ENCODE measurements at regions not wholly inside any gene's neighbourhood (a gene's known extent, or its start where the extent isn't known, plus 50 kb on each side); places are given as distances from the start of the nearest gene placed in this dataset.
"Not testable (repeated sequence)": the region's sequence is repeated elsewhere in the genome, so short reads cannot be mapped to it uniquely, and the experiment has no call there.

- intact Hi-C loops (cut with micrococcal nuclease; ENCODE audit: unreplicated experiment): no loop called here
- CTCF ChIA-PET: no interaction called here
- no peak for TF ChIP-seq CTCF (IDR thresholded peaks at IDR 0.05; ENCODE audit: unreplicated experiment)
- DNase-seq: no peak
- Mint-ChIP-seq H3K4me1 (ENCODE audit: low read depth, unreplicated experiment) (no peaks in the 10 kb centered on the region), H3K4me3 (ENCODE audit: low read depth, unreplicated experiment) (no peak overlapping the region), H3K9me3 (ENCODE audit: low read depth, unreplicated experiment) (no peaks in the 10 kb centered on the region), H3K36me3 (ENCODE audit: insufficient read depth, unreplicated experiment) (no peaks in the 10 kb centered on the region), H3K27ac (ENCODE audit: unreplicated experiment) (no peak overlapping the region), H3K27me3 (ENCODE audit: unreplicated experiment) (peaks cover 8% of the 10 kb centered on the region)
- no TSS peak for BruUV-seq (replicated peaks)
Observed at GRCh38 chr6:15818491-15818890, 155.7 kb upstream of the DTNBP1 start.

GRCh38 chr6:15818044-15818443, 155.2 kb upstream of the DTNBP1 start:
- Mint-ChIP-seq H3K4me3 (ENCODE audit: low read depth, unreplicated experiment) (no peak overlapping the region), H3K27me3 (ENCODE audit: unreplicated experiment) (peaks cover 8% of the 10 kb centered on the region), H3K9me3 (ENCODE audit: low read depth, unreplicated experiment) (no peaks in the 10 kb centered on the region), H3K27ac (ENCODE audit: unreplicated experiment) (no peak overlapping the region), H3K36me3 (ENCODE audit: insufficient read depth, unreplicated experiment) (no peaks in the 10 kb centered on the region), H3K4me1 (ENCODE audit: low read depth, unreplicated experiment) (no peaks in the 10 kb centered on the region)
- intact Hi-C loops (cut with micrococcal nuclease; ENCODE audit: unreplicated experiment): no loop called here
- no peak for TF ChIP-seq CTCF (IDR thresholded peaks at IDR 0.05; ENCODE audit: unreplicated experiment)
- no peak for DNase-seq
- no TSS peak for BruUV-seq (replicated peaks)
- CTCF ChIA-PET: no interaction called here

- H3K27me3 Mint-ChIP-seq (ENCODE audit: unreplicated experiment): peaks cover 8% of the 10 kb centered on the region
- CTCF ChIA-PET: no interaction called here
- no peaks in the 10 kb centered on the region for H3K9me3 Mint-ChIP-seq (ENCODE audit: low read depth, unreplicated experiment)
- BruUV-seq (replicated peaks): no TSS peak
- no peaks in the 10 kb centered on the region for H3K4me1 Mint-ChIP-seq (ENCODE audit: low read depth, unreplicated experiment)
- intact Hi-C loops (cut with micrococcal nuclease; ENCODE audit: unreplicated experiment): no loop called here
- no peak overlapping the region for H3K4me3 Mint-ChIP-seq (ENCODE audit: low read depth, unreplicated experiment)
- H3K27ac Mint-ChIP-seq (ENCODE audit: unreplicated experiment): no peak overlapping the region
- DNase-seq: no peak
- no peaks in the 10 kb centered on the region for H3K36me3 Mint-ChIP-seq (ENCODE audit: insufficient read depth, unreplicated experiment)
- no peak for TF ChIP-seq CTCF (IDR thresholded peaks at IDR 0.05; ENCODE audit: unreplicated experiment)
Observed at GRCh38 chr6:15817100-15817499, 154.3 kb upstream of the DTNBP1 start.

- no peak for DNase-seq
- Mint-ChIP-seq H3K36me3 (ENCODE audit: insufficient read depth, unreplicated experiment) (no peaks in the 10 kb centered on the region), H3K27me3 (ENCODE audit: unreplicated experiment) (peaks cover 8% of the 10 kb centered on the region), H3K4me3 (ENCODE audit: low read depth, unreplicated experiment) (no peak overlapping the region), H3K9me3 (ENCODE audit: low read depth, unreplicated experiment) (no peaks in the 10 kb centered on the region), H3K4me1 (ENCODE audit: low read depth, unreplicated experiment) (no peaks in the 10 kb centered on the region), H3K27ac (ENCODE audit: unreplicated experiment) (no peak overlapping the region)
- intact Hi-C loops (cut with micrococcal nuclease; ENCODE audit: unreplicated experiment): no loop called here
- no peak for TF ChIP-seq CTCF (IDR thresholded peaks at IDR 0.05; ENCODE audit: unreplicated experiment)
- CTCF ChIA-PET: interaction anchor here (0.6 kb wide), 1 partner anchor 33 kb away, joined by 5 read pairs; no protein-coding TSS in a partner anchor
- no TSS peak for BruUV-seq (replicated peaks)
Observed at GRCh38 chr6:15816661-15817060, 153.8 kb upstream of the DTNBP1 start.

- H3K36me3 Mint-ChIP-seq (ENCODE audit: insufficient read depth, unreplicated experiment); H3K4me1 Mint-ChIP-seq (ENCODE audit: low read depth, unreplicated experiment); CTCF ChIA-PET; H3K4me3 Mint-ChIP-seq (ENCODE audit: low read depth, unreplicated experiment); DNase-seq; intact Hi-C loops (cut with micrococcal nuclease; ENCODE audit: unreplicated experiment); H3K27me3 Mint-ChIP-seq (ENCODE audit: unreplicated experiment); H3K27ac Mint-ChIP-seq (ENCODE audit: unreplicated experiment); BruUV-seq (replicated peaks); H3K9me3 Mint-ChIP-seq (ENCODE audit: low read depth, unreplicated experiment): not testable (repeated sequence)
Observed at GRCh38 chr6:15813698-15814097, 150.9 kb upstream of the DTNBP1 start.
